ES-I3 (cell line): ENCODE measurements at regions not wholly inside any gene's neighbourhood (a gene's known extent, or its start where the extent isn't known, plus 50 kb on each side); places are given as distances from the start of the nearest gene placed in this dataset.

Experiments used
- H3K36me3 ChIP-seq: 2 replicates; pipeline ENCODE4 v1.6.1; 2013; ENCODE audit warnings: mild to moderate bottlenecking, low read length, control low read depth, moderate library complexity; ENCODE audit not compliant: insufficient read depth
- H3K4me1 ChIP-seq: 2 replicates; pipeline ENCODE4 v1.6.1; 2013; ENCODE audit warnings: mild to moderate bottlenecking, control low read depth, low read length; ENCODE audit not compliant: insufficient read depth
- H3K9ac ChIP-seq: 2 replicates; pipeline ENCODE4 v1.6.1; 2013; ENCODE audit warnings: low read depth, mild to moderate bottlenecking, low read length, moderate library complexity
- H3K9me3 ChIP-seq: 2 replicates; pipeline ENCODE4 v1.6.1; 2013; ENCODE audit warnings: mild to moderate bottlenecking, low read length, moderate library complexity; ENCODE audit not compliant: control insufficient read depth, insufficient read depth

DNA sequence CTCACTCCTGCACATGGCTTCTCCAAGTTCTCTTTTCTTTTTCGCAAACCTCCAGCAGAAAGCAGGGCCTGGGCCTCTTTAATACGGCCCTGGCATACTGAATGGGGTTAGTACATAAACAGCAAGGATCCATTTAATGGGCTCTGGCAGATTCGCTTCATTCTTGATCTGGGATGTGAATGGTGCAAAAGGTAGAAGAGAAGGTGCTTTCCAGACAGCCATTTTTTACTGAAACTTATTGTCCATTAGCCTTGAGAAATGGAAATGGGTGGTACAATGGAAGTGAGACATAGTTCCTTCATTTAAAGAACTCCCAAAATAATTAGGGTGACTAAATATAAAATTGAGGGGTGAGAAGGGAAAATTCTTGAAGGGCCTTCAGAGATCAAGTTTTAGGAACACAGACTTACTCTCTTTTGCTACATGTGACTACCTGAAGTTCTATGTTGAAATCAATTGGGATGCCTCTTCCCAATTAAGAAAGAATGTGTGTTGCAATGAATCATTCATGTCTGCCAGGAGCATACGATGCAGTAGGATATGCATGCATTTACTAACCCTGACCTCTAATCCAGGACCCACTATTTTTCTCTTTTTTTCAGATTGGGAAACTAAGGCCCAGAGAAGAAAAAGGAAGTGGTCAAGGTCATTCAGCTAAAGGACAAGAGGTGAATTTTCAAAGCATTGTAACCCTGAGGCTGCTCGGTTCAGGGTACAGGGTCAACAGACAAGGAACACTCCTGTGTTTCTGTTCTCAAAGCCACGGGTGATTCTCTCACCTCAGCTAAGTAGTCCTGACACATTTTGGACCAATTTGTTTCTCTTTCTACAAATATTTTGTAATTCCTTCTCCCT, 144.1 kb downstream of the BBOX1 start:
- Histone ChIP-seq H3K9me3 (no peaks in the 10 kb centered on the region), H3K9ac (no peak overlapping the region), H3K4me1 (peaks cover 7% of the 10 kb centered on the region), H3K36me3 (no peaks in the 10 kb centered on the region)

- peaks cover 7% of the 10 kb centered on the region for H3K4me1 ChIP-seq
- H3K9me3 ChIP-seq: no peaks in the 10 kb centered on the region
- H3K36me3 ChIP-seq: no peaks in the 10 kb centered on the region
- H3K9ac ChIP-seq: no peak overlapping the region
Observed at GRCh38 chr11:27183672-27184457, 143.2 kb downstream of the BBOX1 start.

DNA sequence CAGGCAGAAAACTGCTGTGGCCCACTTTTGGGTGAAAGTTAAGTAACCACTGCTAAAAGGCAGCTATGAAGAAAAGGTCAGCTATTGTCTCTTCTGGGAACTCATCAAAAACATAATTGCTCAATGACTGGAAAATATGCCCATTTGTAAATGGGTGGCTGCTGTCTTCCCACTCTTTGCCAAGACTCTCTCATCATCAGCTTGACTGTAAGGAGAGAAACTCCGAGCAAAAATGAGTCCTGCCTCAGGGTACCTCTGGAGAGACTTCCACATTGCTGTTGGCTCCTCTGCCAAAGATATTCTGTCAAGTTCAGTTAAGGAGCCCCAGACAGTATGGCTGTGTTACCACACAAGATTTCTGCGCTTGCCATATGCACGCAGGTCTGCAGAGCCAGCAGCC, 138.7 kb downstream of the BBOX1 start:
- no peaks in the 10 kb centered on the region; the same call in 1 of the 2 replicates for H3K36me3 ChIP-seq
- no peaks in the 10 kb centered on the region for H3K4me1 ChIP-seq
- no peak overlapping the region for H3K9ac ChIP-seq
- H3K9me3 ChIP-seq: no peaks in the 10 kb centered on the region

- Histone ChIP-seq H3K9me3 (no peaks in the 10 kb centered on the region), H3K9ac (no peak overlapping the region), H3K36me3 (no peaks in the 10 kb centered on the region; the same call in 1 of the 2 replicates), H3K4me1 (no peaks in the 10 kb centered on the region)
Observed at GRCh38 chr11:27178859-27179258, 138.2 kb downstream of the BBOX1 start.
